ENCODE measurements at regions not wholly inside any gene's neighbourhood (a gene's known extent, or its start where the extent isn't known, plus 50 kb on each side); places are given as distances from the start of the nearest gene placed in this dataset.

DNA sequence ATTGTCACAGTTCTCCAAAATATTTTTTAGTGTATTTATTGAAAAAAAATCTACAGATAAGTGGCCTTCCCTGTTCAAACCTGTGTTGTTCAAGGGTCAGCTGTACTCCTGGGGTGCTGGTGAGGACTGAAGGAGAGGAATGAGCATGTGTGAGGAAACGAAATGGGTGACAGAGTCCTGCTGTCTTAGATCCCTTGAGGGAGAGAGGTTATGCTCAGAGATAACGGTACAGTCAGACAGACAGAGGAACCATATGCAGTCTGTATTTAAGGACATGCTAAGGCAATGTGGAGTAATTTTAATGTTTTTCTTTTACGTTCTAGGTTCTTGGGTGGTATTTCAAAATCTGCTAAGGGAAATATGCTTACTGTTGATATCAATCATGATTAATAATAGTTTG, 352.9 kb upstream of the RGS6 start:
- TF ChIP-seq, protein P1, sequence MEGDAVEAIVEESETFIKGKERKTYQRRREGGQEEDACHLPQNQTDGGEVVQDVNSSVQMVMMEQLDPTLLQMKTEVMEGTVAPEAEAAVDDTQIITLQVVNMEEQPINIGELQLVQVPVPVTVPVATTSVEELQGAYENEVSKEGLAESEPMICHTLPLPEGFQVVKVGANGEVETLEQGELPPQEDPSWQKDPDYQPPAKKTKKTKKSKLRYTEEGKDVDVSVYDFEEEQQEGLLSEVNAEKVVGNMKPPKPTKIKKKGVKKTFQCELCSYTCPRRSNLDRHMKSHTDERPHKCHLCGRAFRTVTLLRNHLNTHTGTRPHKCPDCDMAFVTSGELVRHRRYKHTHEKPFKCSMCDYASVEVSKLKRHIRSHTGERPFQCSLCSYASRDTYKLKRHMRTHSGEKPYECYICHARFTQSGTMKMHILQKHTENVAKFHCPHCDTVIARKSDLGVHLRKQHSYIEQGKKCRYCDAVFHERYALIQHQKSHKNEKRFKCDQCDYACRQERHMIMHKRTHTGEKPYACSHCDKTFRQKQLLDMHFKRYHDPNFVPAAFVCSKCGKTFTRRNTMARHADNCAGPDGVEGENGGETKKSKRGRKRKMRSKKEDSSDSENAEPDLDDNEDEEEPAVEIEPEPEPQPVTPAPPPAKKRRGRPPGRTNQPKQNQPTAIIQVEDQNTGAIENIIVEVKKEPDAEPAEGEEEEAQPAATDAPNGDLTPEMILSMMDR (IDR thresholded peaks at IDR 0.05; ENCODE audit: low read length), result no peak
- no peak for TF ChIP-seq EZH2 (IDR thresholded peaks at IDR 0.05; ENCODE audit: borderline replicate concordance, low read length)

Data from OCI-LY1 (cell line).